Motor neuron (in vitro differentiated cells): ENCODE measurements at regions not wholly inside any gene's neighbourhood (a gene's known extent, or its start where the extent isn't known, plus 50 kb on each side); places are given as distances from the start of the nearest gene placed in this dataset.

Source experiments
- ATAC-seq, 8 experiments: fragments of 200-7000 bp; cut with Tn5 transposase; replicated peaks in 6 of 8; 2 replicates each; pipeline ENCODE4 v1.8.0; 2021; ENCODE audit warnings: mild to moderate bottlenecking in 8 of 8, moderate library complexity in 8 of 8
- H3K27ac ChIP-seq, 2 donors: fragments of 250-450 bp; sonication (Bioruptor Pico); 2 replicates each; pipeline ENCODE4 v1.9.0; 2021; ENCODE audit warnings: antibody characterized with exemption in 2 of 2, mild to moderate bottlenecking in 2 of 2, moderate library complexity in 1 of 2
- H3K4me1 ChIP-seq, 2 donors: fragments of 250-450 bp; sonication (Bioruptor Pico); replicated peaks in 1 of 2; 2 replicates each; pipeline ENCODE4 v1.6.1; 2021; ENCODE audit warnings: antibody characterized with exemption in 2 of 2, mild to moderate bottlenecking in 2 of 2, moderate library complexity in 1 of 2
- H3K4me3 ChIP-seq, 5 donors: fragments of 250-450 bp; sonication (Bioruptor Pico); 2 replicates each; pipeline ENCODE4 v1.9.0; 2021; ENCODE audit warnings: antibody characterized with exemption in 5 of 5, mild to moderate bottlenecking in 5 of 5, moderate library complexity in 4 of 5
- WGBS, 10 experiments: fragments of 450-650 bp; shearing (Covaris generic); methylation state at CpG; one replicate each; pipeline ENCODE4 v1.0.0; 2022; 5-methylcytosine and 5-hydroxymethylcytosine counted together
- in situ Hi-C, 9 experiments: fragments of 400-800 bp; cut with MboI; loops; one replicate each; pipeline ENCODE4 v1.15.0; 2021; ENCODE audit warnings: low sequenced_read_pairs in 9 of 9, low pct_unique_long_range_greater_than_20kb in 2 of 9; ENCODE audit not compliant: unreplicated experiment in 9 of 9

DNA sequence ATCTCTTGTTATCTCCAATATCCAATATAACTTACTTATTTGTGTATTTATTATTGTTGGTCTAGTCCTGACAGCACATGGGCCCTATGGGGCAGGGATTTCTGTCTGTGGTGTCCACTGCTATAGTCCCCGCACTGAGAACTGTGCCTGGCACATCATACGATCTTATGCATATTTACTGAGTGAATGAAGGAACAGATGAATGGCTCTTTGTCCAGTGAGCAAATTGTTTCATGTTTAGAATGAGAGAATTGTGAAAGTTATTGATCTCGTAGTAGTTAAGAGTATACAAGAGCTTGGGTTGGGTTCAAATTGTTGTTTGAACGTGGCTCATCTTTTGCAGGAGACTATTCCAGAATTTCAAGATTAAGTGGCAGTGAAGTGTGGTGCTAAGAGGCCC, 96.1 kb upstream of the SLC34A2 start:
- Histone ChIP-seq H3K27ac (no peak overlapping the region), H3K4me3 (no peak overlapping the region), H3K4me1 (no peaks in the 10 kb centered on the region)
- in situ Hi-C loops: no loop called here
- ATAC-seq: no peak
- 49 to 100% (median 92%) methylated on average over 1 to 4 of the region's 4 CpGs; no CpG with 5 or more reads in 4 of the 10 experiments for WGBS, 10 experiments

DNA sequence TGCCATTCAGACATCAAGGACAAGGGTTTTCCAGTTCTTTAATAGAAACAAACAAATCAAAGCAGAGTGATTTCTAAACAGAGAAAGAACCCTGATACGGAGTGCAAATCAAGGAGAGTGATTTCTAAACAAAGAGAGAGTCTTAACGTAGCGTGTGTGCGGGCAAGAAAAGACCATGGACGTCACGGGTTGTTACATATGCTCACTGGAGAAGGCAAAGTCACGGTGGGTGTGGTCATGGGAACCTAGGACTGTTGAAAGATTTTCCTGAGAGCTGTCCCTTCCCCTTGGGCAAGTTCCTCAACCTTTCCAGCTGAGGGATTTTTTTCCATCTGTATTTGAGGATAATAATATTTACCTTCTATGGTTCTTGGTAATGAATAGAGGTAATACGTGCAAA, 95.0 kb upstream of the SLC34A2 start:
- Histone ChIP-seq H3K27ac (no peak overlapping the region), H3K4me3 (no peak overlapping the region), H3K4me1 (no peaks in the 10 kb centered on the region)
- no peak for ATAC-seq
- in situ Hi-C loops: no loop called here
- WGBS, 10 experiments: 0 to 100% (median 78%) methylated on average over 1 to 8 of the region's 8 CpGs

DNA sequence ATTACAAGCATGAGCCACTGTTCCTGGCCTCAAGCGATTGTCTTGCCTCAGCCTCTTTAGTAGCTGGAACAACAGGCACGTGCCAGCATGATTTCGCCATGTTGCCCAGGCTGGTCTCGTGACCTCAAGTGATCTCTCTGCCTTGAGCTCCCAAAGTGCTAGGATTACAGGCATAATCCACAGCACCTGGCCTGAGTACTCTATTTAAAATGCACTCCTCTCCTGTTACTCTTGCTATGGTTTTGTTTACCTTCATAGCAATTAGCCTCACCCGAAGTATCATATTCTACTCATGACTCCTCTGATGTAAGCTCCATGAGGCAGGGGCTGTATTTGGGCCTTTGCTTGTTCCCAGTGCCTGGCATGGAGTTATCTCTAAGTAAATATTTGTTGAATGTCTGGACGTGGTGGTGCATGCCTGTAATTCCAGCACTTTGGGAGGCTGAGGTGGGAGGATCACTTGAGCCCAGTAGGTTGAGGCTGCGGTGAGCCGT, 92.5 kb upstream of the SLC34A2 start:
- peak in 1 of 8 experiments; percentile 35 for ATAC-seq
- H3K27ac ChIP-seq: no peak overlapping the region
- 27 to 100% (median 63%) methylated on average over 1 to 6 of the region's 8 CpGs; no CpG with 5 or more reads in 2 of the 10 experiments for WGBS, 10 experiments
- H3K4me1 ChIP-seq: no peaks in the 10 kb centered on the region
- in situ Hi-C loops: no loop called here
- H3K4me3 ChIP-seq: no peak overlapping the region

DNA sequence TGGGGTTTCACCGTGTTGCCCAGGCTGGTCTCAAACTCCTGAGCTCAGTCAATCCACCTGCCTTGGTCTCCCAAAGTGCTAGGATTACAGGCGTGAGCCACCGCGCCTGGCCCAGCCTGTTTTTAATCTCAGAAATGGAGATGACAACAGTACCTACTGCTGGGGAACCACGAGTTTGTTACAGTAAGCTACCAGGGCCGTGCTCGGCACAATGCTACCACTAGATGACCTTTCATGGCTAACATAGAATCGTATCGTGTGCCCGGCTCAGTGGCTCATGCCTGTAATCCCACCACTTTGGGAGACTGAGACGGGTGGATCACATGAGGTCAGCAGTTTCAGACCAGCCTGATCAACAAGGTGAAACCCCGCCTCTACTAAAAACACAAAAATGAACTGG, 90.8 kb upstream of the SLC34A2 start:
- ATAC-seq: no peak

DNA sequence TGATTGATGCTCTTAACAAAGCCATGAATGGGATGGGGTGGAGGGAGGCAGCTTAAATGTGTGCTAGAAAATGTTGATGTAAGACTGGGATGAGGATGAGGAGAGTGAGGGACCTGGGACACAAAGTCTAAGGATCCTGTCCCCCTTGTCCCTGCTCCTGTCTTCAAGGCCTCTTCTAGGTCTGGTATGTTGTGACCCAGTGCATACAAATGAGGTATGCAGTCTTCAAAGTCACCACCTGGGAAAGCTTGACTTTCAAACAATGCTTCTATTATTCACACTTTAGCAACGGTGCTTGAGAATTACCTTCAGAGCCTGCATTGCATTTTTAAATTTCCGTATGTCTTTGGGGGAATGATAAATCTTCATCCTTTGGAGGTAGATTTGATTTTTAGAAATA, 88.4 kb upstream of the SLC34A2 start:
- H3K27ac ChIP-seq: no peak overlapping the region
- no peaks in the 10 kb centered on the region for H3K4me1 ChIP-seq
- WGBS, 10 experiments: 7 to 80% (median 54%) methylated on average over 1 to 2 of the region's 2 CpGs; no CpG with 5 or more reads in 3 of the 10 experiments
- in situ Hi-C loops: no loop called here
- no peak for ATAC-seq
- no peak overlapping the region for H3K4me3 ChIP-seq

More for the DNA sequence above, 90.8 kb upstream of the SLC34A2 start:
- WGBS, 10 experiments: 27 to 100% (median 80%) methylated on average over 1 to 10 of the region's 12 CpGs; no CpG with 5 or more reads in 3 of the 10 experiments
- Histone ChIP-seq H3K4me1 (no peaks in the 10 kb centered on the region), H3K27ac (no peak overlapping the region), H3K4me3 (no peak overlapping the region)
- in situ Hi-C loops: no loop called here

DNA sequence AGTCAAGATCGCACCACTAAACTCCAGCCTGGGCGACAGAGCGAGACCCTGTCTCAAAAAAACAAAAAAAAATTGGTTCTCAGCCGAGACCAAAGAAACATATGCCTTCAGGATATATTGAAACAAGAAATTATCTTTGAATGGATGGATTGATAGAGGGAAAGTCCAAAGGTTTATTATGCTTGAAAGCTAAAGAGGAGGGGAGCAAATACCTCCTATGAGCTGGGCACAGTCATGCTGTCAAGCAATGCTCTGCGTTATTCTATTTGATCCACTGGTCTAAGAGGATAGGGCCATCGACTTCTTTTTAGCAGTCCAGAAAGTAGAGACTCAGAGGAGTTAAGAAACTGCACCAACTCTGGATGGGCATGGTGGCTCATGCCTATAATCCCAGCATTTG, 85.9 kb upstream of the SLC34A2 start:
- in situ Hi-C loops: no loop called here
- 28 to 97% (median 83%) methylated on average over 2 to 5 of the region's 6 CpGs; no CpG with 5 or more reads in 2 of the 10 experiments for WGBS, 10 experiments
- ATAC-seq: no peak
- Histone ChIP-seq H3K4me1 (no peaks in the 10 kb centered on the region), H3K4me3 (no peak overlapping the region), H3K27ac (no peak overlapping the region)

DNA sequence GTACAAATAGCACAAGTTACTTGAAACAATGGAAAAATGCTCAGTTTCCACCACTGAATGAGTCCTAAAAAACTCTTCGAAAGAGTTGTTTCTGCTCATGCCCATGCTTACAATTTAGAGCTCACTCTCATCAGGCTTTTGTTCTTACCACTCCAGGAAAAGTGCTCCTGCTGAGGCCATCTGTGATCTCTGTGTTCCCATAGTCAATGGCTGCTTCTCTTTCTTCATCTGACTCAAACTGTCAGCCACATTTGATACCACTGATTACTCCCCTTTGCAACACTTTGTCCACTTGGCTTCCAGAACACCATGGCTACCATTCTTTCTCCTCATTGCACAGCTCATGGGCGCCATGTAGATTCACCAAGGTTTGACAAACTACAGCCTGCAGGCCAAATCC, 80.0 kb upstream of the SLC34A2 start:
- ATAC-seq: no peak
- no peak overlapping the region for H3K4me3 ChIP-seq
- H3K27ac ChIP-seq: no peak overlapping the region
- H3K4me1 ChIP-seq: no peaks in the 10 kb centered on the region
- 0 to 100% (median 80%) methylated on average over 1 to 2 of the region's 2 CpGs; no CpG with 5 or more reads in 1 of the 10 experiments for WGBS, 10 experiments
- in situ Hi-C loops: no loop called here

DNA sequence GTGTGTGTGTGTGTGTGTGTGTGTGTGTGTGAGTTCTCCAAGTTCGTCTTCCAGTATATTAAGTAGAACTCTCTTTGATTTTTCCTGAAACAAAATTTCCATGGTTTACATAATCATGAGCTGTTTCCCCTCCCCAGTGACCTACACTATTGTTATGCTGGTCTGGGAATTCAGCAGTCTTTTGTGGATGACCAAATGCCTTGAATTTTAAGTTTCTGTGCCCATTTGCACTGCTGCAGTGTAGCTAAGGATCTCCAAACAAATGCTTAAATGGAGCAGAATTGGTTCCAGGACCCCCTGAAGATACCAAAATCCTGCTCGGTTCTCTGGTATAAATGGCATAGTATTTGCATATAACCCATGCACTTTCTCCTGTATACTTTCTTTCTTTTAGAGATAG, 77.2 kb upstream of the SLC34A2 start:
- Histone ChIP-seq H3K27ac (no peak overlapping the region), H3K4me3 (no peak overlapping the region), H3K4me1 (no peaks in the 10 kb centered on the region)
- 0 to 40% (median 11%) methylated on average over 1 to 2 of the region's 2 CpGs; no CpG with 5 or more reads in 5 of the 10 experiments for WGBS, 10 experiments
- in situ Hi-C loops: no loop called here
- peak in 5 of 8 experiments; percentile 33 to 67 (median 52) for ATAC-seq

DNA sequence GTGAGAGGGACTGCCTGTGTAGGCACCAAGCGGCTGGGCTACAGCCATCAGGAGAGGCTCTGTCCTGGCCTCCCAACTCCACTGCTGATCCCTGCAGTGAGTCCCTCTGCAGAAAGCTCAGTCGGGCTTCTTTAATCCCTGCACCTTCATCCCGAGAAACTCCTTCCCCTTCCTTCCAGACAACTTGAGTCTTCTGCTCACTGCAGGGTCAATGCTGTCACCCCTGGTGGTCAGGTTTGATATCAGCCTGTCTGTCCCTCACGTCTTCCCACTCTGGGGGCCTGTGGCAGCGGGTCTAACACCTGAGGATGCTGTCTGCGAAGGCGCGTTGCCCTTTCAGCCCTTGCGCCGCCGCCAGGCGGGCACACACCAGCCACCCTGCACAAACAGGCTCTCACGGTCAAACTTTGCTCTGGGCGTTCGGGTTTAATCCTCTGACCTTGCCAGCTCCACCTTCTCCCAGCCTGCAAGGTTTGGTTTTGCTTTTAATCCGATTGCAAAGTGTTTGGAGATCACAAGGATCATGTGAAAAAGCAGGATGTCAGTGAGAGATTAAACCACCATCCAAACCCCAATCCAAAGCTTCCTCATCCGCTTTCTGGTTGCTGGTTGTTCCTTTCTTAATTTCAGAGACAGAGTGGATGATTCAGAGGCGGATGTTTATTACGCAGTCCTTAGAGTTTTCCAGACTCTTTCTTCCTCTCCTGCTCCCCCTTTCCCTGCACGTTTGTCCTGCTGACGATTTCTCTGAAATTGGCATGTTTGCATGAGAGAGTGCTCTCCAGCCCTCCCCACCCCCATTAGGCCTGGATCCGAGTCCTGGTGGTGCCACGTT, 74.8 kb upstream of the SLC34A2 start:
- H3K27ac ChIP-seq: no peak overlapping the region
- no peak overlapping the region for H3K4me3 ChIP-seq
- no peak for ATAC-seq
- WGBS, 10 experiments: 11 to 100% (median 72%) methylated on average over 1 to 18 of the region's 23 CpGs; no CpG with 5 or more reads in 3 of the 10 experiments
- H3K4me1 ChIP-seq: no peaks in the 10 kb centered on the region
- in situ Hi-C loops: no loop called here

DNA sequence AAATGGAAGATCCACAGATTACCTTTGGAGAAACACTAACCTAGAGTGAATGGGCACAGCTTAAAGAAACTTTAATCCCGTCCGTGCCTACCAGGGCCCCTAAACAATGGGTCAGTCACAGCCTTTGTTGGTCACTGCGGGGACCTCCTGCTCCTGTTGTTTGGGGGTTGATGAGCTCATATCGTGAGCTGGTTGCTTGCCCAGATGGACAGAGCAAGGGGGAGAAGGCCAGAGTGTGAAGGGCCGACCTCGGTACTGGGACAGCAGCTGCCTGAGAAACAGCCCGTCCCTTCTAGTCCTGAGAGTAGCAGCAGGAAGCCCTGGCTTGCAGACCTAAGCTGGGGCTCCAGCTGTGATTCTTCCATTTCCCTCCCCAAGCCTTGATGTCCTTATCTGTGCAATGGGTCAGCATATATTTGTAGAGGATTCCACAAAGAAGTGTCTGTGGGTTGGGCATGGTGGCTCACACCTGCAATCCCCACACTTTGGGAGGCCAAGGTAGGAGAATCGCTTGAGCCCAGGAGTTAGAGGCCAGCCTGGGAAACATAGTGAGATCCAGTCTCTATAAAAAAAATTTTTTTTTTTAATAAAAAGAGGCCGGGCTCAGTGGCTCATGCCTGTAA, 69.6 kb upstream of the SLC34A2 start:
- in situ Hi-C loops: no loop called here
- Histone ChIP-seq H3K4me1 (no peaks in the 10 kb centered on the region), H3K27ac (no peak overlapping the region), H3K4me3 (no peak overlapping the region)
- WGBS, 10 experiments: 0 to 95% (median 67%) methylated on average over 1 to 4 of the region's 9 CpGs; no CpG with 5 or more reads in 3 of the 10 experiments
- no peak for ATAC-seq

DNA sequence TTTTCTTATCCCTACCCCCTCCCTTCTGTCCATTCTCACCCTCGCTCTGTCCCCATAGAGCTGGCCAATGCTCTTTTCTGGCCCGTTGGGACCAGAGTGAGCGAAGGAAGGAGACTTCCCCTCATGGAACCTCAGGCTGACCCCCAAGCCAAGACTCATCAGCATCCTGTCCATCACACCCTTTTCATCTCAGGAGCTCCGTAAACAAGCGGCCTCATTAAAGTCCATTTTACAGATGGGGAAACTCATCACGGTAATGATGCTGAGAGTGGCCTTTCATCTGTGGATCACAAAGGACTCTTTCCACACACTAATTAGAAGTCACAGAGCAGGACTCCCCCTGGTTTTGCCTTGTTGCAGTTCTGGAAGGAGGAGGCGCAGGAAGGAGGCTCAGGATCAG, 67.4 kb upstream of the SLC34A2 start:
- Histone ChIP-seq H3K4me3 (no peak overlapping the region), H3K4me1 (no peaks in the 10 kb centered on the region), H3K27ac (no peak overlapping the region)
- ATAC-seq: no peak
- 60 to 93% (median 67%) methylated on average over 1 to 7 of the region's 7 CpGs; no CpG with 5 or more reads in 3 of the 10 experiments for WGBS, 10 experiments
- in situ Hi-C loops: no loop called here

DNA sequence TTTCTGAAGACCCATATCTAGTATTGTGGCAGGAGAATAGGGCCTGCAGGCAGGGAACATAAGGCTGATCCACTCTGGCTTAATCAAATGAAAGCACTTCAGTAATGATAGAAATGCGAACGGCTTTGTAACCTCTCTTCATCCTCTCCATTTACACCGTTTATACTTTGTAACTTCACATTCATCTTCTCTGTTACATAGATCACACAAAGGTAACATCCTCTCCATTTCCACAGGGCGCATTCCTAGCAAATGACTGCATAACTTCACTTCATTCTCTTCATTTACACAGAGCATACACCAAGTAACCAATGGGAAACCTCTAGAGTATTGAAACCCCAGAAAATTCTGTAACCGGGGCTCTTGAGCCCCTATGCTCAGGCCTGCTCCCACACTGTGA, 65.5 kb upstream of the SLC34A2 start:
- WGBS, 10 experiments: 10 to 100% (median 70%) methylated on average over 1 to 5 of the region's 5 CpGs; no CpG with 5 or more reads in 1 of the 10 experiments
- no peak overlapping the region for H3K4me3 ChIP-seq
- H3K27ac ChIP-seq: no peak overlapping the region
- ATAC-seq: peak in 1 of 8 experiments; percentile 54
- in situ Hi-C loops: no loop called here
- H3K4me1 ChIP-seq: no peaks in the 10 kb centered on the region

DNA sequence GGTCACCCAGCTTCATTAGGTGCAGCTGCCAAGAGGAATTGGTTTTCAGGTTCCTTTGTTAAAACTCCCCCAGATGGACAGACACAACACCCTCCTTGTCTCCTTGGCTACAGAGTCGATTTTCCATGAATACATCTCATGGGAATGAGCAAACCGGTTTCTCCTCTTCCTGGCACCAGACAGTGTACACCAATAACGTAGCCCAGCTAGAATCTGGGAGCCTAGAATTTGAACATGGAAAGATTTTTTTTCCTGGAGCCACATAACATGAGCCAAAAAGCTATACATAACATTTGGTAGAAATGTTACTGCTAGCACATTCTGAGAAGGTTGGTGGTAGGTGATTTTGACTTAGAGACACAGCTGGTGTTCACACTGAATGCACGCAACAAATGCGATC, 62.9 kb upstream of the SLC34A2 start:
- in situ Hi-C loops: no loop called here
- Histone ChIP-seq H3K4me3 (no peak overlapping the region), H3K4me1 (no peaks in the 10 kb centered on the region), H3K27ac (no peak overlapping the region)
- ATAC-seq: no peak
- 14 to 100% (median 80%) methylated on average over 1 to 5 of the region's 5 CpGs; no CpG with 5 or more reads in 3 of the 10 experiments for WGBS, 10 experiments
